GM21360 (cell line): ENCODE measurements at regions not wholly inside any gene's neighbourhood (a gene's known extent, or its start where the extent isn't known, plus 50 kb on each side); places are given as distances from the start of the nearest gene placed in this dataset.

Experiments
- ATAC-seq: cut with Tn5 transposase; IDR thresholded peaks from one replicate; pipeline ENCODE4 v1.9.1; 2021; ENCODE audit warnings: mild to moderate bottlenecking, moderate library complexity; ENCODE audit not compliant: unreplicated experiment

DNA sequence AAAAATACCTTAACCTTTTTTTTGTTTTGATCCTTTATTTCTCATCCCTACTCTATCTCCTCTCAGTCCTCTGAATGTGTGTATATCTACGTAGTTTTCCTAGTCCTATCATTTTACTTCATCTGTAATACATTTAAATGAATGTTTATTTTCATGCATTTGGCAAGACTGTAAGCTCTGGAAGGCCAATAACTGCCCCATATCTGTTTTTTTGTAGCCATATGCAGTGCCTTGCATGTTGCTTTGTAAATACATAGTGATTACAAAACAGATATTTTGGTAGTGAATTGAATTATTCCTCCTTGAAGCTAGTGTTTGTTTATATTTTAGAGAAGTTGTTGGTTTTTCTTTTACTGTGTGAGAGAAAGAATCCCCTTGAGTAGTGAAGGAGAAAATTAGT lies 450.2 kb downstream of the PCDH18 start:
- no peak for ATAC-seq

DNA sequence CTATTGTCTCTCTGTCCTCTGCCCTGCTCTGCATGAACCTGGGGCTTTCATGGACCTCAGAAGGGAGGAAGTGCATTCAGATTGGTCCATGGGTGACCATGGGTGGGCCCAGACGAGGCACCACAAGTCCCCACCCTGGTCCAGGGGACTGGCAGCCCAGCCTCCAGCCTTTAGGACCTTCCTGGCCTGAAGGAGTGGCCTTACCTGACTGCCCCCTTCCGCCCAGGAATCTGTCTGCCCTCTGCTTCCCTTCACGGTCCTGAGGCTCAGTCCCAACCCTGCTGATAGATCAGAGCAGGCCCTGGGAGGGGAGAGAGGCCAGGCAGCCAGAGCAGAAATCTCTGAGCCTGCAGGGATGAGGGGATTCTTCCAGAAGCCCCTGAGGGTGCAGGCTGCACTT lies 455.4 kb downstream of the PCDH18 start:
- ATAC-seq: no peak

DNA sequence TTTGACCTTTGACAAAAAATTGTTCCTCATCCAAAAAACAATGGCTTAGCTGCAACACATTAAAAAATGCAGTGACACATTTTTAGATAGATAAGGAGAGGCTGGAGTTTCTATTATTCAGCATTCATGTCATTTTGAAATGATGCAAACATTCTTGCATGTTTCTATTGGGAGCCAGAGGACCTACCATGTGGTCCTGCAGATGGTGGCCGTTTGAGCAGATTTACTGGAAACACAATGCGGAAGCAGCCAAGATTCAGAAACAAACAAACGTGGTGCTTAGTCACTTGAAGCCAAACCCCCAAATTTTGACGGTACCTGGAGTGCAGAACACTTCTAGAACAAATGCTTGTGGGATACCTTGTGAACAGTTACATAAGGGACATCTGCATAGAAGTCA lies 456.7 kb downstream of the PCDH18 start:
- no peak for ATAC-seq

DNA sequence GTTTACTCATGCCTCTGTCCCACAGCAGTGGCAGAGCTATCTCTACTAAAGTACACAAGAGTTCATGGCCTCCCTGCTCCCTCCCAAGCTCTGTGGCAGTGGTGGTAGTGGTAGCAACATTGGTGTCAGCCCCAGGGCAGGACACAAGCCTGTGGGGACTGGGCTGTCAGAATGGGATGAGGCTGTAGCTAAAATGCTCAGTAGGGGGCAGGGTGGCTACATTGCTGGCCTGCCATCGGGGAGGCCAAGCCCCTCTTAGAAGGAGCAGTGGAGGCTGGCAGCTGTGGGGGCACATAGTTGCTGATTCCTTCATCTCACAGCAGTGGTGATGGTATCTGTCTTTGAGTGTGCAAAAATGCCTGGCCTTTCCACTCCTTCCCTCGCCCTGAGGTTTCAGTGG lies 461.7 kb downstream of the PCDH18 start:
- no peak for ATAC-seq

DNA sequence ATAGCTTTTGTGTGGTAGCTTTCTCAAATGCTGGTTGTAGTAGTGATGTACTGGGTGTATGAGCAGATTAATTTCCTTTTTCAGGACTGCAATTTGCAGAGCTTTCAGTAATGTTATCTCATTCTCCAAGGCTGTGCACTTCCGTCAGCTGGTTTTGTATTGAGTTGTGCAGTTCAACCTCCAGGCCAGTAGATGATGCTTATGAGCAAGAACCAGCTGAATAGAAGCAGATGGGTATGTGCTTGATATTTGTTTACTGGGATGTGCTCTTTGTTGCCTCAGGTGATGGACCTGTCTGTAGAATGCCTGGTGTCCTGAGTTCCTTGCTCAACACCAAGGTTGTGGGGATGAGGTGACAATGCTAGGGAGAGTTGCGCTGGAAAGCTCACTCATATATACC lies 462.8 kb downstream of the PCDH18 start:
- ATAC-seq: no peak

DNA sequence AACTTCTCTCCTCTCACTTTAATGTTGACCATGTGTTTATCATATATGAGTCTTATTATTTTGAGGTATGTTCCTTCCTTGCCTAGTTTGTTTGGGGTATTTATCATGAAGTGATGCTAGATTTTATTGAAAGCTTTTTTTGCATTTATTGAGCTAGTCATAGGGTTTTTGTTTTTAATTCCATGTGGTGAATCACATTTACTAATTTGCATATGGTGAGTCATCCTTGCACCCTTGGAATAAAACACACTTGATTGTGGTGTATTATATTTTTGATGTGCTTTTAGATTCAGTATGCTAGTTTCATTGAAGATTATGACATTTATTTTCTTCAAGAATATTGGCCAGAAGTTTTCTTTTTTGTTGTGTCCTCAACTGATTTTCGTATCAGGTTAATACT lies 464.6 kb downstream of the PCDH18 start:
- no peak for ATAC-seq

DNA sequence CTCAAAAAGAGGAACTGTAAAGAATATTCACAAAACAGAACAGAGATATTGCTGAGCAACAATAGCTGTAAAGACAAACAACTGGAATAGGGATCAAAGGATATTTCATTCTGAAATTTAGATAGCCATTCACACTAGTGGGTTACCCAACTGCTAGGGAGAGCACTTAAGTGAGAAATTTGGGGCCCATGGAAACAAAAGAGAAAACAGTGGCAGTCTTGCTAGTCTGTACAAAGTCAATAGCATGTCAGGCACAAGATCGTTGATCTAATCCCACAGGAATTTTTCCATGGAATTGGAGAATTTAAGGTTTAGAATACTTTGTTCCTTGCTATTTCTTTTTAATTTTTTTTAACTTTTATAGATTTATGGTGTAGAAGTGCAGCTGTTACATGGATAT lies 467.0 kb downstream of the PCDH18 start:
- no peak for ATAC-seq

DNA sequence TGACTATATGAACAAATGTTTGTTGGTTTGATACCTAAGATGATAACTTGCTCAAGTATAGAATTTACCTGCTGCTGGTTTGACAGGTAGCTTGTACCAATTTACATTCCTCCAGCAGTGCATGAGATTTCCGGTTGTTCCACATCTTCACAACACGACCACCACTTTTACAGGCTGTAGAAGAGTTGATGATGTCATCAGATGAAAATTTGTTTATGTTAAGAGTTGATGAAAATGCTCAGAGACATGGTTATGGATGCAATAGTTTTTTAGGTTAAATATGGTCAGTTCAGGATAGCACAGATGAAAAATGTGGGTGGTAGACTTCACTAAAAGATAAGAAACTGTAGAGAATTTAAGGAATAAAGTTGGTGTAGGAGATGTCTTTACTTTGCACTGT lies 468.3 kb downstream of the PCDH18 start:
- ATAC-seq: no peak

DNA sequence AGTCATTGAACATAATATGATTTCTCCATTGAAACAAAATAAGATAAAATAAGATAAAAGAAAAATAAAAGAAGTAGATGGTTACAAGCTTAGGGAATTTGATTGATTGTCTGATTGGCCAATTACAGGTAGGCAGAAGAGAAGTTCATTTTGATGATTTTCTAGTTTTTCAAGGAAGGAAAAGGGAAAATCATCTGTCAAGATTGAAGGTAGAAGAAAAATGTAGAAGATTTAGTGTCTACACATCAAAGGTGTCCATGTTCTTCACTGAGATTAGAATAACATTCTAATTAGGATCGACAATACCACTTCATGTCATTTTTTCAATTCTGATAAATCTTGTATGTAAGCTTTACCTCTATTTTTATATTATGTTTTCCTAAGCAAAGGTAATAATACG lies 489.1 kb downstream of the PCDH18 start:
- ATAC-seq: no peak

DNA sequence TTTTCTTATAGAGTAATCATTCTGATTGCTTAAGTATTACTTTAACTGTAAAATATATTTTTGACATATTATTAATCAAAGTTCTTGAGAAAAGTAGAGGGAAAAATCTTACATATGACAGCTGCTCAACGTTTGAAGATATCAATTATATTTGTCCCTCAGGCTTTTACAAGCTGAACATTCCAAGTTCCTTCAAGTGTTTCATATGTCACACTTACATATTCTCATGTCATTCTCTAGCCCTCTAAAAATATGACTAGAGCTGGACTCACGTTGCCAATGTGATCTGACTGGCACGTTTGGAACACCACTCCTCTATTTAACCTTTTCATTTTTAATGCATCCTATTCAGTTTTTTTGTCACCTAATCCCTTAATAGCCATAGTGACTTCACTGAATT lies 492.9 kb downstream of the PCDH18 start:
- ATAC-seq: no peak

DNA sequence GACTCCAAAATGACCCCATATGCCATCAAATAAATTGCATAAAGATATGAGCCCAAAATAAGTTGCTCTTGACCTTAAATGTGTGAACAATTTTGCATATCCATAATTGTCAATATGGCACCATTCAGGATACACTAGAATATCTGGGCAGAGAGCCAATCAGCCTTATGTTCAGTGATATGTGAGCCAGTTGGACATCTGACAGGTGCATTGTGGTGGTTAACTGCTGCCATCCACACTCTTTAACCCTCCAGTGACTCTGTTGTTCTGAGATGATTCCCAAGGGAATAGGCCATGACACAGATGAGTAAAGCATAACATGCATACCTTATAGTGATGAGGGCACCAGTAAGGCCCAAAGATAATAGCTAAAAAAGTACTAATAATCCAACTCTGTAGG lies 500.1 kb downstream of the PCDH18 start:
- no peak for ATAC-seq

DNA sequence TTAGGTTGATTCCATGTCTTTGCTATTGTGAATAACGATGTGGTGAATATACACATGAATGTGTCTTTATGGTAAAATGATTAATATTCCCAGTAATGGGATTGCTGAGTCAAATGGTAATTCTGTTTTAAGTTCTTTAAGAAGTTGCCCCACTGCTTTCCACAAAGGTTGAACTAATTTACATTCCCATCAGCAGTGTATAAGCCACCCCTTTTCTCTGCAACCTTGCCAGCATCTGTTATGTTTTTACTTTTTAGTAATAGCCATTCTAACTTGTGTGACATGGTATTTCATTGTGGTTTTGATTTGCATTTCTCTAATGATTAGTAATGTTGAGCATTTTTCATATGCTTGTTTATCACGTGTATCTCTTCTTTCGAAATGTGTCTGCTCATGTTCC lies 503.3 kb downstream of the PCDH18 start:
- ATAC-seq: no peak

DNA sequence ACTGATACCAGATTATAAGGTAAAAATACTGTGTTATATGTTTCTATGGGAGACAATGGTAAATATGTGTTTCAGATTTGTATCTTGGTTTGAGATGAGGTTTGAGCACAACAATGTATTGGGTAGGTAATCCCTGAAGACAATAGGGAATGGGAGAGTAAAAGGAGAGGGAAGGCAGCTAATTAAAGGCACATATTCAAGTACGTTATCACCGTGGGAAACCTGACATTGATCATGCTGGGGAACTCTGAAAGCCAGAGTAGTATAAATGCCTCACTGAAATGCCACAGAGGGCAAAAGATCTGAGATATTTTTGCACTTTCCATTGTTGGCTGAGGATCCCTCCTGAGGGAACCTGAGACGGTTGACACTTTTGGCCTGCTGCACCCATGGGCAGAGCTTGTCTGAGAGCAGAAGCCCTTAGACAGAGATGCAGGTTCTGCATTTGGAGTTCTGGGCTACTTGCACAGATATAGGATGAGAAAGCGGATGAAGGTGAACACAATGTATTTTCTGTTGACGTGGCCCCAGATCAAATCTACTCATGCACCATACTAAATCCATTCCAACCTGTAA lies 506.7 kb downstream of the PCDH18 start:
- ATAC-seq: no peak

DNA sequence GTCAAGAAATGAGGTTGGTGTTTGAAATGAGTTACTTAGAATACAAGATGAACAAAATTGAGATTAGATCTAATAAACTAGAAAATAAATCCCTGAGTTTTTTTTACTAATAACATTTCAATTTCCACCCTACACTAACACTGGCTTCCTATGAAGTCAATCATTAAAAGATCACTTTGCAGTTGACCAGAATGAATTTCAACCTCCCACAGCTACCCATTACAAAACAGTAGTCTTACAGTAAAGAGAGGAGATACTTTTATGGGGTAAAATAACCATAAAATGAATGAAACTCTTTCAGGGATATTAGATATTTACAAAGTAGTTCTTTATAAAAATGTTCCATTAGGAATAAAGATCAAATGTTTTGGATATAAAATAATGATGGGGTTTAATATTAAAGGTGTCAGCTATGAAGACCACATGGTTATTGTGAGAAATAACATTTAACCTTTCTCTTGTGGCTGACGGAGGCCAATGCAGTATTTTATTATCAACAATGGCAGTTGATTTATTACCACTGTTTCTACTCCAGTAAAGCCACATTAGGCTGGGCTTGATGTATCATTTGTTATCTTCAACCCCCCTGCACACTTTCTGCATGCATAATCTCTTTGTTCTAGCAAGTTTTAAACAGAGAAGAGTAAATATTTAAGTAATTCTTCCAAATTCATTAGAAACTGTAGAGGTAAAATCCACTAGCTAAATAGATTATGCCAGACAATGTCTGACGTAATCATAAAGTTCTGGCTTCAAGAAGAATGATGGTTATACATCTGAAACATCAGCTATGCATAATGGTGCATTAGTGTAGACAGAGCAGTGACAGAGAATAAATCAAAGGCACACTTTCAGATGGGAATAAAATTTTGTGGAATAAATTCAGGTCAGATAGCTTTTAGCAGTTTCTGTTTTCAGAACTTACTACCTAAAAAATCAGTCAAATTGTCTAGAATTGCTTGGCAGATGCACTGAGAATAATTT lies 516.6 kb downstream of the PCDH18 start:
- no peak for ATAC-seq

DNA sequence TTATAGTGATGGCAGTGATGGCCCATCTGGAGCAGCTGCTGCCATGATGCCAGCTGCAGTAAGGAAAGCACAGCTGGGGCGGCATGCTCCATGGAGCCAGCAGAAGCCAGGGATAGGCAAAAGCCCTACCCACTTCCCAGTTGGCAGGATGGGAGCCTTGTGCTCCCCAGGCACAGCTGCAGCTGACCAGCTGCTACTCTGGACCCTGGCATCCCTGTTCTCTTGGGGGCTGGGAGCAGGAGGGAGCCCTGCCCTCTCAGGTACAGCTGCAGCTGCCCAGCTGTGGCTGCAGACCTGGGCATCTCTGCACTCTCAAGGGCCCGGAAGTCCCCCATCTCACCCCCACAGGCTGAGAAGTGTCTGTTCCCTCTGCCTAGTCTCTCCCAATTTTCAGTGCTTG lies 531.9 kb downstream of the PCDH18 start:
- no peak for ATAC-seq

DNA sequence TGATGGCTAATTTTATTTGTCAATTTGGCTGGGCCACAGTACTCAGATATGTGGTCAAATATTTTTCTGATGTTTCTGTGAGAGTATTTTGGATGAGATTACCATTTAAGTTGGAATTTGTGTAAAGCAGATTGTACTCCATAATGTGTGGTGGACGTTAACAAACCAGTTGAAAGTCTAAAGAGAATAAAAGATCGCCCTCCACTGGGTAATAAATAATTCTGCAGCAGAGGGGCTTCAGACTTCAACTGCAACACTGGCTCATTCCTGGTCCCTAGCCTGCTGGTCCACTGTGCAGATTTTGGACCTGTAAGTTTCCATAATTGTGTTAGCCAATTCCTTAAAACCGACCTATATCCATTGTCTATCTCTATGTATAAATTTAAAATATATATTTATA lies 540.3 kb downstream of the PCDH18 start:
- ATAC-seq: no peak

DNA sequence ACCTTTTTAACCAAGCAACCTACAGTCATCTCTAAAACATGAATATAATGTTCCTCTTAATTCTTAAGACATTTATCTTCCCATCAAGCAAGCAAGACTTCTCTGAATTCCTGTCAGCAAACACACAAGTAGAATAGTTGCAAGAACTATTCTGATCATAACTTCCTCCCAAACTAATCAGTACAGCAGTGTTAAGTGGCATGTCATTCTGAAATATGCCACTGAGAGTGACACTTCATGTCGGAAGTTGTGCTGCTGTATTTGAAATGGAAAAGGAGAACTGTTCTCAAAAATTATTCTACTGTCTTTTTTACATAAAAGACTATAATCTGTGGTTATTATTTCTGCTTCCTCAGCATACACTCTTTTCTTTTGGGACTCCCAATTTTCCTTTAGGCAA lies 546.6 kb downstream of the PCDH18 start:
- no peak for ATAC-seq

DNA sequence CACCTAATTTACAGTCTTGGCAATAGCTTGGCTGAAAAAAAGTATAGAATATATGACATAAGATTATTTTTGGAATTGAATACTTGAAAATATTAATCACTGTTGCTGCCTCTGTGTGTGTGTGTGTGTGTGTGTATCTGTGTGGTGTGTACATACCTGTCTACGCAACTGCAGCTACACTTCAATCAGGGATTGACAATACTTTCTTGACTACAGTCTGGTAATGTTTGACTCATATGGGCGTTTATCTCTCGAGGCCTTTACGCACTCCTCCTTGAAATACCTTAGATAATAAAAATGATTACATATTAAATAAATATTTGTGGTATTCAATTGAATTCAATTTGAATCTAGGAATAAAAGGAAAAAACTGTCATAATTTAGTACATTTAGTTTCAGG lies 565.2 kb downstream of the PCDH18 start:
- ATAC-seq: no peak

DNA sequence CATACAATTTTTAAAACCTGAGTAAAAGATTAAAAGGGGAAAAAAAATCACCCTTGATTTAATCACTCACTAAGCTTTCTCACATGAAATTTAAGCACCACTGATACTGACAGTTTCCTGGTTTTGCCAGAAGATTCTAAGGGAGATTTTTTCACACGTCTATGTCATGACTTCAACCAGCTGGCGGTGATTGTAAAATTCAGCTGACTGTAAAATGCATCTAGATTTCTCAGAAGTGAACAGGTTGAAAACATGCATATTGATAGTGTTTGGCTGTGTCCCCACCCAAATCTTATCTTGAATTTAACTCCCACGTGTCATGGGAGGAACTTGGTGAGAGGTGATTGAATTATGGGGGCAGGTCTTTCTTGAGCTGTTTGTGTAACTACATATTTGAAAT lies 566.8 kb downstream of the PCDH18 start:
- no peak for ATAC-seq

DNA sequence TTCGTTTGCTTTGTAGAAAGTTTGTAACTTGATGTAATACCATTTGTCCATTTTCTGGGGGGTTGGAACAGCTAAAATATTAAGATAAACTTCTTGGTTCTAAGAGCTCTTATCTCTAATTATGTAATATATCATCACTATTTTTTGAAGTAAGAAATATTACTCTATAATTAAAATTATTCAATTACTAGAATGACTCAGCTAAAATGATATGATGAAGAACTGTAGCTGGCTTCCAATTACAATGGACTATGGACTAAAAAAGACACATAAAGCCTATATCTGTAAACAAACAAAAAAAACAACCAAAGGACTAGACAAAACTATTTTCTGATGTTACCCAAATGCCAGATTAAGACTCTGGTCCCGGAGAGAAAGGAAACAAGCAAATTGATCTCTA lies 569.4 kb downstream of the PCDH18 start:
- no peak for ATAC-seq

DNA sequence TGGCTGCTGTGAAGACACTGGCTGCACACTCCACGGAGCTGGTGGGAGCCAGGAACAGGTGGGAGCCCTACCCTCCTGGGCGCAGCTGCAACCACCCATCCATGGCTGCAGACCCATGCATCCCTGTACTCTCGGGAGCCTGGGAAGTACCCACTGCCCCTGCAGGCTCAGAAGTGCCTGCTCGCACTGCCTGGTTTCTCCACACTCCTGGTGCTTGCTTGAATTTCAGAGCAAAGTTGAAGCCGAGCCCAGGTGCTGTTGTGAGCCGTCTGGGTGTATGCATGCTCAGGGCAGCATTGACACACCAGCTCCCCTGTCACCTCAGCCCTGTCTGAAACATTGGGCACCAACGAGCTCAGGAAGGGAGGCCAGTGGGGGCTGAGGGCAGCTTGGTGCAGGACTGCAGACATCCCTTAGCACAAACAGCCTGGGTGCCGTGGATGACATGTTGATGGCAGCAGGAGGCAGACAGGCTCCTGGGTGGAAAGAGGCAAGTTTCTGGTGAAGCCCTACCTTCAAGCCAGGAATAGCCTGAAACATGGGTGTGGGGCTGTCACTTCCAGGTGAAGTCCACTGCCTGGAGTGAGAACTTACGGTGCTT lies 585.9 kb downstream of the PCDH18 start:
- ATAC-seq: no peak

DNA sequence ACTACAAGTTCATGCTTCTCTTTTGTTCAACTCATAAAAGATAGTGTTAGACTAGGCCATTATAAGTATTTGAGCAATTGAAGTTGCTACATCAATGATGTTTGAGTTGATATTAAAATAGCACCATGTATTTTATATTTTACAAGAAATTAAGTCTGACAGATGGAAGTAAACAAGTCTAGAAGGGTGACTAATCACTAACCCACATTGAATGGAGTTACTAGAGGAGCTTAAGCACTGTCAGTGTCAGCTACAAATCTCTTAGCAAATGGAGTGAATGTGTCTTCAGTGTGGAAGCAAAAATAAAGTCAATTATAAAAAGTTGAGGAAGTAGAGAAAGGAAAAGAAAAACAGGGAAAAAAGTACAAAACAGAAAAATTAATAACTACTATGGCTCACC lies 592.5 kb downstream of the PCDH18 start:
- no peak for ATAC-seq
